GM12873 (cell line): ENCODE measurements at regions not wholly inside any gene's neighbourhood (a gene's known extent, or its start where the extent isn't known, plus 50 kb on each side); places are given as distances from the start of the nearest gene placed in this dataset.

Source experiments
- TF ChIP-seq, protein P1 (sequence below): IDR thresholded peaks from 2 replicates; pipeline ENCODE4 v1.5.1; 2012; ENCODE audit warnings: low read depth, mild to moderate bottlenecking, moderate library complexity, low read length, control low read depth; ENCODE audit not compliant: insufficient read depth; ENCODE audit errors: missing control alignments

DNA sequence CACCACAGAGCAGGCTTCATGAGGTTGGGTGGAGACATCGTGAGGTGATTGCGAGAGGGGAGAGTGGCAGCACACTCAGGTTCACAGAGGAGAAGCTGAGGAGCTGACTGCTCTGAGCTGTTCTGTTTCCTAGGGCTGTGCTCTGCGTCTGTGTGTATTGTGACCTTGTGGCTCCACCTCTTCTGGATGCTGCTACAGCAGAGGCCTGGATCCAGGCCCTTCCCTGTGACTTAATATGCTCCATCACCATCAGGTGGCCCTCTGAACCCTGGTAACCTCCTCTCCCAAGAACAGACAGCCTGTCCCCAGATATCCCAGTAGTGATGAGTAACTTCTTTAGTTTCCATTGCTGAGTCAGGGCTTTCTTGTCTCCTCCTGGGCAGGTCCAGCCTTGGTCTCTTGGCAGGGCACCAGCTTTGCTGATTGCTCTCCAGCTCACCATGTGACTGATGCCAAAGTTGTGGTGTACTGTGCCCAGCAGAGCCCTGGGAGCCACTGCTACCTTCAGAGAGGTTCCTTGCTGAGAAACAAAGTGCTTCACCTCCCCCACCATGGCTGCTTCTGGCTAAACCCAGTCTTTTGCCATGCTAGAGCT, 212.8 kb upstream of the CHD1 start:
- TF ChIP-seq, protein P1, sequence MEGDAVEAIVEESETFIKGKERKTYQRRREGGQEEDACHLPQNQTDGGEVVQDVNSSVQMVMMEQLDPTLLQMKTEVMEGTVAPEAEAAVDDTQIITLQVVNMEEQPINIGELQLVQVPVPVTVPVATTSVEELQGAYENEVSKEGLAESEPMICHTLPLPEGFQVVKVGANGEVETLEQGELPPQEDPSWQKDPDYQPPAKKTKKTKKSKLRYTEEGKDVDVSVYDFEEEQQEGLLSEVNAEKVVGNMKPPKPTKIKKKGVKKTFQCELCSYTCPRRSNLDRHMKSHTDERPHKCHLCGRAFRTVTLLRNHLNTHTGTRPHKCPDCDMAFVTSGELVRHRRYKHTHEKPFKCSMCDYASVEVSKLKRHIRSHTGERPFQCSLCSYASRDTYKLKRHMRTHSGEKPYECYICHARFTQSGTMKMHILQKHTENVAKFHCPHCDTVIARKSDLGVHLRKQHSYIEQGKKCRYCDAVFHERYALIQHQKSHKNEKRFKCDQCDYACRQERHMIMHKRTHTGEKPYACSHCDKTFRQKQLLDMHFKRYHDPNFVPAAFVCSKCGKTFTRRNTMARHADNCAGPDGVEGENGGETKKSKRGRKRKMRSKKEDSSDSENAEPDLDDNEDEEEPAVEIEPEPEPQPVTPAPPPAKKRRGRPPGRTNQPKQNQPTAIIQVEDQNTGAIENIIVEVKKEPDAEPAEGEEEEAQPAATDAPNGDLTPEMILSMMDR, result no peak

DNA sequence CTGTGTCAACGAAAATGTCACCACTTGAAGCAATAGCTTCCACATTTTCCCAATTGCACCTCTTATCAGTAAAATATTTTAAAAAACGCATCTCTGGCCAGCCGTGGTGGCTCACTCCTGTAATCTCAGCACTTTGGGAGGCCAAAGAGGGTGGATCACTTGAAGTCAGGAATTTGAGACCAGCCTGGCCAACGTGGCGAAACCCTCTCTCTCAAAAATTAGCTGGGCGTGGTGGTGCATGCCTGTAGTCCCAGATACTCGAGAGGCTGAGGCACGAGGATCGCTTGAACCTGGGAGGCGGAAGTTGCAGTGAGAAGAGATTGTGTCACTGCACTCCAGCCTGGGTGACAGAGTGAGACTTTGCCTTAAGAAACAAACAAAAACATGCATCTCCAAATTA, 210.1 kb upstream of the CHD1 start:
- TF ChIP-seq, protein P1, result no peak

DNA sequence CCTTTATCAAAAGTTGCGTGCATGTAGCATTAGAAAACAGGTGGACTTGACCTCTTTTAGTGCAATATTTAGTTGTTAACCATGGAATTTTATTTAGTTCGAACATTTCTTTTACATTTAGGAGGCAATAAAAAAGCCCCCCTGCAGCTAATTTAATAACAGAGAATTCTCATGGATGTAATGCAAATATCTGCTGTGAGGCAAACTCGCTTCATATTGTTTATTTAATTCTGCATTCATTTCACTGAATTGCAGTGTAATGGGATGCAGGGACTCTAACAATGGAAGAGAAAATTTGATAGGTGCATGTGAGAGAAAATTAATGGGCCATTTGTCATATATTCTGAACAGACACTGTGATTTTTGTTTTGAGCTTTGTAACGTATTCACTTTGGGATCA, 205.1 kb upstream of the CHD1 start:
- TF ChIP-seq, protein P1, result no peak

DNA sequence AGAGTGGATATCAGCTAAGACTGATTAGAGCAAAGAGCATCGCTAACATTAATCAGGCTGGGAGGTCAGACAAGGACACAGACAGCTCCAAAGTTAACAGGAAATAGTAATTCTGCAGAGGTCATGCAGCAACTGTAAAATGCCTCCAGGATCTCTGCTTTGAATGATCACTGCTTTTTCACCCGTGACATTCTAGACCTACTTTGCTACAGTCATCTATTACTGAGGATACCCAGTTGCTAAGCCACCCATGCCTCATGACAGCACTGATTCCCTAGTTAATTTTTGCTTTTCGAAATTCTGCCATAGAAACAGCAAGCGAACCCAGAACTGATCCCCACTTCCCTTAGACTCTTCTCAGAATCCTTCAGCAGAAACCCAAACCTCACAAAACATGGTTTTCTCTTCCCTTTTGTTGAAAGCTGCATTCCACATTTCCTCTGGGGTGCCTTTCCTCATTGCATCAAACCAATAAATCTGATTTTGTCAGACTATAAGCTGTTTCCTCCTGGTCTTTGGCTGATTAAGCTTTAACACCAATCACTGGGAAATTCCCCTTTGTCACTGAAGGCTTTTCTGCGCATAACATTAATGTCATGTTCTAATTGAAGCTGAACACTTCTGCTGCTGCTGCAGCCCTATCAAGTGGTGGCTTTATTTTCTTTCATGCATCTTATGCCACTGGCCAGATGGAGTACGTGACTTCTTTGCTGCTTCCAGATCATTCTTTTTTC, 201.1 kb upstream of the CHD1 start:
- TF ChIP-seq, protein P1, result no peak

DNA sequence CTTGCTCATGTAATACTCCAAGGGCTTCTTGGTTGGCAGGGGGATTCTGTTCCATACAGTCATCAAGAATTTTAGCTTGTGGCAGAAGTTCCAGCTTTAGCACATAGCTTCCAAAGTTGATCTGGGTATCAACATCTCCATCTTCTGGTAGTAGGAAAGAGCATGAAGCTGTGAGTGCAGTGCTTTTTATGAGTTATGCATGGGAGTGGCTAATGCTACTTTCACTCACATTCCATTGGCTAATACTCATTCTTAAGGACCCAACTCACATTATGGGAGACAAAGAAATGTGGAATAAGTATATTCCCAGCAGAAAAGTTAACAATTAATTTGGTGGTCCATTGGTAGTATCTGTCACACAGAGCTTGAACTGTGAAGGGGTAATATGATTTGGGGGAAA, 194.2 kb upstream of the CHD1 start:
- TF ChIP-seq, protein P1, result no peak

DNA sequence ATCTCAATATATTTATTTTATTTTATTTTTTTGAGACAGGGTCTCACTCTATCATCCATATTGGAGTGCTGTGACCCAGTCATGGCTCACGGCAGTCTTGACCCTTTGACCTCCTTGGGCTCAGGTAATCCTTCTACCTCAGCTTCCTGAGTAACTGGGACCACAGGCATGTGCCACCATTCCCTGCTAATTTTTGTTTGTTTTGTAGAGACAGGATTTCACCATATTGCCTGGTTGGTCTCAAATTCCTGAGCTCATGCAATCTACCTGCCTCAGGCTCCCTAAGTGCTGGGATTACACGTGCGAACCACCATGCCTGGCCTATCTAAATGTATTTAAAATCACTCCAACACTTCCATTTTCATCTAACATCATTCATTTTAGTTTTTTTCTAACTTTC, 190.5 kb upstream of the CHD1 start:
- TF ChIP-seq, protein P1, result no peak

DNA sequence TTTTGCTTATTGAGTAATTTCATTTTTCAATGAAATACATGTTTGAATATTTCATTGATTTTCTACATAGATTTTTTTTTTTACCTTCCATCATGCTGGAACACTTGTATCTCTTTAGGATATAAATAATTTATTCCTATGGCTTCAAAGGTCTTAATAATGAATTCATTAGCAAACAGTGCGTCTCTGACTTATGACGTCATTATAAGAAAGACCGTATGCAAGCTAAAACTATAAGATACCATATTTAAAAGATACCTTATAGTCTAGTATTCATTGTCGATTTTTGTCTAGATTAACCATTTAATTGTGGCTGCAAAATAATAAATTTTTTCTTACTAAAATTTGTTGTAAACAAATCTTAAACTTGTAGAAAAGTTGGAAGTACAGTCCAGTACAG, 187.7 kb upstream of the CHD1 start:
- TF ChIP-seq, protein P1, result no peak
